Renal pelvis (tissue), 1 donor: ENCODE measurements at regions not wholly inside any gene's neighbourhood (a gene's known extent, or its start where the extent isn't known, plus 50 kb on each side); places are given as distances from the start of the nearest gene placed in this dataset.
A peak's percentile ranks its signal among the peaks of the same experiment; 100 is the strongest.

ENCODE experiments used
- DNase-seq: peaks from one replicate; pipeline ENCODE4 v3.0.0-alpha.2; 2013

- DNase-seq = no peak
Measured at GRCh38 chr7:18201350-18201749, 173.7 kb upstream of the PRPS1L1 start.

GRCh38 chr7:18202315-18203045 lies 174.8 kb upstream of the PRPS1L1 start:
- no peak for DNase-seq

GRCh38 chr7:18206331-18206730 lies 178.7 kb upstream of the PRPS1L1 start:
- no peak for DNase-seq

GRCh38 chr7:18208921-18209320 lies 181.3 kb upstream of the PRPS1L1 start:
- no peak for DNase-seq

GRCh38 chr7:18210377-18210776 lies 182.7 kb upstream of the PRPS1L1 start:
- no peak for DNase-seq

GRCh38 chr7:18210788-18211187 lies 183.1 kb upstream of the PRPS1L1 start:
- no peak for DNase-seq

GRCh38 chr7:18212308-18212707 lies 184.7 kb upstream of the PRPS1L1 start:
- no peak for DNase-seq

GRCh38 chr7:18212758-18213157 lies 185.1 kb upstream of the PRPS1L1 start:
- peak; percentile 78 for DNase-seq

GRCh38 chr7:18213652-18214051 lies 186.0 kb upstream of the PRPS1L1 start:
- no peak for DNase-seq

- DNase-seq = no peak
Measured at GRCh38 chr7:18216270-18216669, 188.6 kb upstream of the PRPS1L1 start.

GRCh38 chr7:18221377-18222293 lies 194.0 kb upstream of the PRPS1L1 start:
- DNase-seq = no peak

GRCh38 chr7:18222636-18223035 lies 195.0 kb upstream of the PRPS1L1 start:
- no peak for DNase-seq

- DNase-seq = no peak
Measured at GRCh38 chr7:18224138-18224537, 196.5 kb upstream of the PRPS1L1 start.

GRCh38 chr7:18225067-18225466 lies 197.4 kb upstream of the PRPS1L1 start:
- DNase-seq = no peak

GRCh38 chr7:18226598-18226997 lies 199.0 kb upstream of the PRPS1L1 start:
- no peak for DNase-seq

GRCh38 chr7:18228686-18229085 lies 201.0 kb upstream of the PRPS1L1 start:
- no peak for DNase-seq

- DNase-seq = no peak
Measured at GRCh38 chr7:18230271-18230670, 202.6 kb upstream of the PRPS1L1 start.

- DNase-seq = no peak
Measured at GRCh38 chr7:18231854-18232253, 204.2 kb upstream of the PRPS1L1 start.

- DNase-seq = no peak
Measured at GRCh38 chr7:18234519-18234918, 206.9 kb upstream of the PRPS1L1 start.

GRCh38 chr7:18235819-18236218 lies 208.2 kb upstream of the PRPS1L1 start:
- no peak for DNase-seq

GRCh38 chr7:18239212-18239611 lies 211.6 kb upstream of the PRPS1L1 start:
- DNase-seq = no peak

GRCh38 chr7:18241543-18242231 lies 214.0 kb upstream of the PRPS1L1 start:
- DNase-seq = no peak

GRCh38 chr7:18243731-18244130 lies 216.1 kb upstream of the PRPS1L1 start:
- DNase-seq = no peak
